Hematopoietic multipotent progenitor cell treated with erythropoietin and hydrocortisone succinate and interleukin-3 and kit ligand, for 17 days (in vitro differentiated cells): ENCODE measurements at regions not wholly inside any gene's neighbourhood (a gene's known extent, or its start where the extent isn't known, plus 50 kb on each side); places are given as distances from the start of the nearest gene placed in this dataset.
"Not testable (repeated sequence)": the region's sequence is repeated elsewhere in the genome, so short reads cannot be mapped to it uniquely, and the experiment has no call there.

Experiments used
- DNase-seq: peaks from one replicate; pipeline ENCODE4 v3.0.0-alpha.2; 2015; ENCODE audit warnings: low spot score

GRCh38 chr10:123221418-123221817, 67.2 kb downstream of the BUB3 start:
- no peak for DNase-seq

GRCh38 chr10:123222832-123223231, 68.6 kb downstream of the BUB3 start:
- no peak for DNase-seq

GRCh38 chr10:123227706-123228105, 73.5 kb downstream of the BUB3 start:
- no peak for DNase-seq

GRCh38 chr10:123229927-123230630, 75.9 kb downstream of the BUB3 start:
- no peak for DNase-seq

- DNase-seq, result not testable (repeated sequence)
Observed at GRCh38 chr10:123232879-123233278, 78.7 kb downstream of the BUB3 start.

GRCh38 chr10:123235014-123235413, 80.8 kb downstream of the BUB3 start:
- not testable (repeated sequence) for DNase-seq

- no peak for DNase-seq
Observed at GRCh38 chr10:123236126-123236525, 81.9 kb downstream of the BUB3 start.

- DNase-seq, result no peak
Observed at GRCh38 chr10:123240250-123240649, 86.0 kb downstream of the BUB3 start.

GRCh38 chr10:123240776-123241175, 86.6 kb downstream of the BUB3 start:
- no peak for DNase-seq

GRCh38 chr10:123241391-123242141, 87.4 kb downstream of the BUB3 start:
- DNase-seq, result no peak

- DNase-seq, result no peak
Observed at GRCh38 chr10:123244747-123245146, 90.5 kb downstream of the BUB3 start.

- DNase-seq, result no peak
Observed at GRCh38 chr10:123245264-123245663, 91.1 kb downstream of the BUB3 start.

- DNase-seq, result no peak
Observed at GRCh38 chr10:123249894-123250293, 95.7 kb downstream of the BUB3 start.

GRCh38 chr10:123250640-123251039, 96.4 kb downstream of the BUB3 start:
- no peak for DNase-seq

GRCh38 chr10:123252779-123253178, 98.6 kb downstream of the BUB3 start:
- DNase-seq, result no peak

- DNase-seq, result not testable (repeated sequence)
Observed at GRCh38 chr10:123254343-123254742, 100.1 kb downstream of the BUB3 start.

GRCh38 chr10:123257904-123258456, 103.8 kb downstream of the BUB3 start:
- DNase-seq, result no peak

- no peak for DNase-seq
Observed at GRCh38 chr10:123259081-123259480, 104.9 kb downstream of the BUB3 start.

GRCh38 chr10:123259791-123260190, 105.6 kb downstream of the BUB3 start:
- DNase-seq, result no peak

- DNase-seq, result no peak
Observed at GRCh38 chr10:123262456-123262855, 108.3 kb downstream of the BUB3 start.

GRCh38 chr10:123266971-123267370, 112.8 kb downstream of the BUB3 start:
- DNase-seq, result no peak

- no peak for DNase-seq
Observed at GRCh38 chr10:123269017-123269552, 114.9 kb downstream of the BUB3 start.

- no peak for DNase-seq
Observed at GRCh38 chr10:123269675-123270074, 115.5 kb downstream of the BUB3 start.
